ENCODE measurements at regions not wholly inside any gene's neighbourhood (a gene's known extent, or its start where the extent isn't known, plus 50 kb on each side); places are given as distances from the start of the nearest gene placed in this dataset.

DNA sequence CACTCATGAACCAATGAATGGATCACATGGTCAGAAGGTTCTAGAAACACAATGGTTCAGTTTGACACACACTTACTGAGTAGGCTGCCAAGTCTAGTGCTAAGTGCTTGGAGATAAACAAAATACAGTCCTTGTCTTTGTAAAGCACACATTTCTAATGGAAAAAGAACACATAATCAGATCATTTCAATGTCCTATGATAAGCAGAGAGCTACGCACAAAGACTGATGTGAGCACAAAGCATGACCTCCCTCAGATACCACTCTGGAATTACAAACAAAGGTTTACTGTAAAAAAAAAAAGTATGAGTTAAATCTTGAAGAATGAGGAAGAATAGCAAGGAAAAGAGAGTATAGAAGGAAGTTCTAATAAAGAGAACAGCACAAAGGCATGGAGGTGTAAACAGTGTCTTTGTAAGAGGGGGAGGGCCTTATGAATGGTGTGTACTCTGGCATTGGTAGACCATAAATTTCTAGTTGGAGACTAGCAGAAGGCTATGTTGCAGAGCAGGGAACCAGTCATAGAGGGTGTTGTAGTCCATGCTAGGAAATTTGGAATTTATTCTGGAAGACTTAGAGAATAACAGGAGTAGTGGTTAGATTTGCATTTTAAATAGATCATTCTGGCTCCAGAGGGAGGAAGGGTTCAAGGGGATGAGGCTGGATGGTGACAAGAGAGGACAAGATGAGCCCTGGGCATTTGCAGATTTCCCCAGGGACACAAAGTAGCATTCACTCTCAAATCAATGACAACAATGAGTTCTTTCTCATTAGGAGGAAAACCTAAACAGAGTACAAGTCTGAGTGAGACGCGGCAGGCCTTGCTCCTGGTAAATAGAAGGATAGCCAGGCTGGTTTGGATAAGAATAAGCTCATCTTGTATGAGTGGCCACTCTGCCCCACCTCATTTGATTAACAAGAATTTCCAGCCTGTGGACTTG, 468.0 kb downstream of the TOX3 start:
- no peaks in the 10 kb centered on the region for H3K27me3 ChIP-seq (ENCODE audit: insufficient read depth)
- peak overlapping the region; percentile 74 for H2AFZ ChIP-seq
- no peak overlapping the region for H3K4me3 ChIP-seq
- H3F3A ChIP-seq (replicated peaks; ENCODE audit: low read depth) = no peaks in the 10 kb centered on the region
- Mint-ChIP-seq H3K9me3 (no peaks in the 10 kb centered on the region), H3K27ac (no peak overlapping the region), H3K4me3 (no peak overlapping the region), H3K36me3 (ENCODE audit: low read depth) (no peaks in the 10 kb centered on the region), H3K4me1 (0 out of 3 replicates have a peak, but pooled peaks cover 2% of the 10 kb centered on the region), H3K27me3 (ENCODE audit: insufficient read depth, low read depth, poor library complexity) (no peaks in the 10 kb centered on the region)
- no peak overlapping the region for H3K4me2 ChIP-seq
- DNase-seq (ENCODE audit: low spot score) (no peak), ATAC-seq (no peak)
- H3K79me2 ChIP-seq (replicated peaks; ENCODE audit: insufficient read depth) = no peaks in the 10 kb centered on the region
- no peaks in the 10 kb centered on the region for H4K20me1 ChIP-seq (replicated peaks; ENCODE audit: insufficient read depth)
- no peak overlapping the region for H3K27ac ChIP-seq (ENCODE audit: low read depth)
- H3K4me1 ChIP-seq (ENCODE audit: insufficient read depth) = no peaks in the 10 kb centered on the region
- TF ChIP-seq, protein P1, sequence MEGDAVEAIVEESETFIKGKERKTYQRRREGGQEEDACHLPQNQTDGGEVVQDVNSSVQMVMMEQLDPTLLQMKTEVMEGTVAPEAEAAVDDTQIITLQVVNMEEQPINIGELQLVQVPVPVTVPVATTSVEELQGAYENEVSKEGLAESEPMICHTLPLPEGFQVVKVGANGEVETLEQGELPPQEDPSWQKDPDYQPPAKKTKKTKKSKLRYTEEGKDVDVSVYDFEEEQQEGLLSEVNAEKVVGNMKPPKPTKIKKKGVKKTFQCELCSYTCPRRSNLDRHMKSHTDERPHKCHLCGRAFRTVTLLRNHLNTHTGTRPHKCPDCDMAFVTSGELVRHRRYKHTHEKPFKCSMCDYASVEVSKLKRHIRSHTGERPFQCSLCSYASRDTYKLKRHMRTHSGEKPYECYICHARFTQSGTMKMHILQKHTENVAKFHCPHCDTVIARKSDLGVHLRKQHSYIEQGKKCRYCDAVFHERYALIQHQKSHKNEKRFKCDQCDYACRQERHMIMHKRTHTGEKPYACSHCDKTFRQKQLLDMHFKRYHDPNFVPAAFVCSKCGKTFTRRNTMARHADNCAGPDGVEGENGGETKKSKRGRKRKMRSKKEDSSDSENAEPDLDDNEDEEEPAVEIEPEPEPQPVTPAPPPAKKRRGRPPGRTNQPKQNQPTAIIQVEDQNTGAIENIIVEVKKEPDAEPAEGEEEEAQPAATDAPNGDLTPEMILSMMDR (conservative IDR thresholded peaks at IDR 0.05; ENCODE audit: low read depth in 2 of 2) = no peak
- no peak for TF ChIP-seq CREB1 (CRISPR knock-in tag; IDR thresholded peaks at IDR 0.05; ENCODE audit: low read depth)
- no peak for TF ChIP-seq ZNF331 (CRISPR knock-in tag; IDR thresholded peaks at IDR 0.05; ENCODE audit: low read depth)
- TF ChIP-seq POLR2AphosphoS5 (IDR thresholded peaks at IDR 0.05; ENCODE audit: low read depth) = no peak
- TF ChIP-seq JUNB (IDR thresholded peaks at IDR 0.05; ENCODE audit: unreplicated experiment) = no peak
- TF ChIP-seq, protein P2, sequence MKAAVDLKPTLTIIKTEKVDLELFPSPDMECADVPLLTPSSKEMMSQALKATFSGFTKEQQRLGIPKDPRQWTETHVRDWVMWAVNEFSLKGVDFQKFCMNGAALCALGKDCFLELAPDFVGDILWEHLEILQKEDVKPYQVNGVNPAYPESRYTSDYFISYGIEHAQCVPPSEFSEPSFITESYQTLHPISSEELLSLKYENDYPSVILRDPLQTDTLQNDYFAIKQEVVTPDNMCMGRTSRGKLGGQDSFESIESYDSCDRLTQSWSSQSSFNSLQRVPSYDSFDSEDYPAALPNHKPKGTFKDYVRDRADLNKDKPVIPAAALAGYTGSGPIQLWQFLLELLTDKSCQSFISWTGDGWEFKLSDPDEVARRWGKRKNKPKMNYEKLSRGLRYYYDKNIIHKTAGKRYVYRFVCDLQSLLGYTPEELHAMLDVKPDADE (IDR thresholded peaks at IDR 0.05) = no peak
- TF ChIP-seq, protein P3, sequence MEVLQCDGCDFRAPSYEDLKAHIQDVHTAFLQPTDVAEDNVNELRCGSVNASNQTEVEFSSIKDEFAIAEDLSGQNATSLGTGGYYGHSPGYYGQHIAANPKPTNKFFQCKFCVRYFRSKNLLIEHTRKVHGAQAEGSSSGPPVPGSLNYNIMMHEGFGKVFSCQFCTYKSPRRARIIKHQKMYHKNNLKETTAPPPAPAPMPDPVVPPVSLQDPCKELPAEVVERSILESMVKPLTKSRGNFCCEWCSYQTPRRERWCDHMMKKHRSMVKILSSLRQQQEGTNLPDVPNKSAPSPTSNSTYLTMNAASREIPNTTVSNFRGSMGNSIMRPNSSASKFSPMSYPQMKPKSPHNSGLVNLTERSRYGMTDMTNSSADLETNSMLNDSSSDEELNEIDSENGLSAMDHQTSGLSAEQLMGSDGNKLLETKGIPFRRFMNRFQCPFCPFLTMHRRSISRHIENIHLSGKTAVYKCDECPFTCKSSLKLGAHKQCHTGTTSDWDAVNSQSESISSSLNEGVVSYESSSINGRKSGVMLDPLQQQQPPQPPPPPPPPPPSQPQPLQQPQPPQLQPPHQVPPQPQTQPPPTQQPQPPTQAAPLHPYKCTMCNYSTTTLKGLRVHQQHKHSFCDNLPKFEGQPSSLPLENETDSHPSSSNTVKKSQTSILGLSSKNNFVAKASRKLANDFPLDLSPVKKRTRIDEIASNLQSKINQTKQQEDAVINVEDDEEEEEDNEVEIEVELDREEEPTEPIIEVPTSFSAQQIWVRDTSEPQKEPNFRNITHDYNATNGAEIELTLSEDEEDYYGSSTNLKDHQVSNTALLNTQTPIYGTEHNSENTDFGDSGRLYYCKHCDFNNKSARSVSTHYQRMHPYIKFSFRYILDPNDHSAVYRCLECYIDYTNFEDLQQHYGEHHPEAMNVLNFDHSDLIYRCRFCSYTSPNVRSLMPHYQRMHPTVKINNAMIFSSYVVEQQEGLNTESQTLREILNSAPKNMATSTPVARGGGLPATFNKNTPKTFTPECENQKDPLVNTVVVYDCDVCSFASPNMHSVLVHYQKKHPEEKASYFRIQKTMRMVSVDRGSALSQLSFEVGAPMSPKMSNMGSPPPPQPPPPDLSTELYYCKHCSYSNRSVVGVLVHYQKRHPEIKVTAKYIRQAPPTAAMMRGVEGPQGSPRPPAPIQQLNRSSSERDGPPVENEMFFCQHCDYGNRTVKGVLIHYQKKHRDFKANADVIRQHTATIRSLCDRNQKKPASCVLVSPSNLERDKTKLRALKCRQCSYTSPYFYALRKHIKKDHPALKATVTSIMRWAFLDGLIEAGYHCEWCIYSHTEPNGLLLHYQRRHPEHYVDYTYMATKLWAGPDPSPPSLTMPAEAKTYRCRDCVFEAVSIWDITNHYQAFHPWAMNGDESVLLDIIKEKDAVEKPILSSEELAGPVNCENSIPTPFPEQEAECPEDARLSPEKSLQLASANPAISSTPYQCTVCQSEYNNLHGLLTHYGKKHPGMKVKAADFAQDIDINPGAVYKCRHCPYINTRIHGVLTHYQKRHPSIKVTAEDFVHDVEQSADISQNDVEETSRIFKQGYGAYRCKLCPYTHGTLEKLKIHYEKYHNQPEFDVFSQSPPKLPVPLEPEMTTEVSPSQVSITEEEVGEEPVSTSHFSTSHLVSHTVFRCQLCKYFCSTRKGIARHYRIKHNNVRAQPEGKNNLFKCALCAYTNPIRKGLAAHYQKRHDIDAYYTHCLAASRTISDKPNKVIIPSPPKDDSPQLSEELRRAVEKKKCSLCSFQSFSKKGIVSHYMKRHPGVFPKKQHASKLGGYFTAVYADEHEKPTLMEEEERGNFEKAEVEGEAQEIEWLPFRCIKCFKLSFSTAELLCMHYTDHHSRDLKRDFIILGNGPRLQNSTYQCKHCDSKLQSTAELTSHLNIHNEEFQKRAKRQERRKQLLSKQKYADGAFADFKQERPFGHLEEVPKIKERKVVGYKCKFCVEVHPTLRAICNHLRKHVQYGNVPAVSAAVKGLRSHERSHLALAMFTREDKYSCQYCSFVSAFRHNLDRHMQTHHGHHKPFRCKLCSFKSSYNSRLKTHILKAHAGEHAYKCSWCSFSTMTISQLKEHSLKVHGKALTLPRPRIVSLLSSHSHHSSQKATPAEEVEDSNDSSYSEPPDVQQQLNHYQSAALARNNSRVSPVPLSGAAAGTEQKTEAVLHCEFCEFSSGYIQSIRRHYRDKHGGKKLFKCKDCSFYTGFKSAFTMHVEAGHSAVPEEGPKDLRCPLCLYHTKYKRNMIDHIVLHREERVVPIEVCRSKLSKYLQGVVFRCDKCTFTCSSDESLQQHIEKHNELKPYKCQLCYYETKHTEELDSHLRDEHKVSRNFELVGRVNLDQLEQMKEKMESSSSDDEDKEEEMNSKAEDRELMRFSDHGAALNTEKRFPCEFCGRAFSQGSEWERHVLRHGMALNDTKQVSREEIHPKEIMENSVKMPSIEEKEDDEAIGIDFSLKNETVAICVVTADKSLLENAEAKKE (CRISPR knock-in tag; IDR thresholded peaks at IDR 0.05) = no peak
- TF ChIP-seq ZNF114 (CRISPR knock-in tag; IDR thresholded peaks at IDR 0.05) = no peak
- TF ChIP-seq EZH2 (IDR thresholded peaks at IDR 0.05; ENCODE audit: low read depth, unreplicated experiment) = no peak
- no peak for TF ChIP-seq EZH2phosphoT487 (IDR thresholded peaks at IDR 0.05; ENCODE audit: unreplicated experiment)
- TF ChIP-seq, protein P4, sequence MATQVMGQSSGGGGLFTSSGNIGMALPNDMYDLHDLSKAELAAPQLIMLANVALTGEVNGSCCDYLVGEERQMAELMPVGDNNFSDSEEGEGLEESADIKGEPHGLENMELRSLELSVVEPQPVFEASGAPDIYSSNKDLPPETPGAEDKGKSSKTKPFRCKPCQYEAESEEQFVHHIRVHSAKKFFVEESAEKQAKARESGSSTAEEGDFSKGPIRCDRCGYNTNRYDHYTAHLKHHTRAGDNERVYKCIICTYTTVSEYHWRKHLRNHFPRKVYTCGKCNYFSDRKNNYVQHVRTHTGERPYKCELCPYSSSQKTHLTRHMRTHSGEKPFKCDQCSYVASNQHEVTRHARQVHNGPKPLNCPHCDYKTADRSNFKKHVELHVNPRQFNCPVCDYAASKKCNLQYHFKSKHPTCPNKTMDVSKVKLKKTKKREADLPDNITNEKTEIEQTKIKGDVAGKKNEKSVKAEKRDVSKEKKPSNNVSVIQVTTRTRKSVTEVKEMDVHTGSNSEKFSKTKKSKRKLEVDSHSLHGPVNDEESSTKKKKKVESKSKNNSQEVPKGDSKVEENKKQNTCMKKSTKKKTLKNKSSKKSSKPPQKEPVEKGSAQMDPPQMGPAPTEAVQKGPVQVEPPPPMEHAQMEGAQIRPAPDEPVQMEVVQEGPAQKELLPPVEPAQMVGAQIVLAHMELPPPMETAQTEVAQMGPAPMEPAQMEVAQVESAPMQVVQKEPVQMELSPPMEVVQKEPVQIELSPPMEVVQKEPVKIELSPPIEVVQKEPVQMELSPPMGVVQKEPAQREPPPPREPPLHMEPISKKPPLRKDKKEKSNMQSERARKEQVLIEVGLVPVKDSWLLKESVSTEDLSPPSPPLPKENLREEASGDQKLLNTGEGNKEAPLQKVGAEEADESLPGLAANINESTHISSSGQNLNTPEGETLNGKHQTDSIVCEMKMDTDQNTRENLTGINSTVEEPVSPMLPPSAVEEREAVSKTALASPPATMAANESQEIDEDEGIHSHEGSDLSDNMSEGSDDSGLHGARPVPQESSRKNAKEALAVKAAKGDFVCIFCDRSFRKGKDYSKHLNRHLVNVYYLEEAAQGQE (IDR thresholded peaks at IDR 0.05; ENCODE audit: unreplicated experiment) = no peak
- no peak for TF ChIP-seq STAT1 (IDR thresholded peaks at IDR 0.05; ENCODE audit: unreplicated experiment)
- no peak for TF ChIP-seq NANOG (IDR thresholded peaks at IDR 0.05; ENCODE audit: borderline replicate concordance)
- H3K36me3 ChIP-seq (ENCODE audit: insufficient read depth) = no peaks in the 10 kb centered on the region
- H3K9me2 ChIP-seq (ENCODE audit: insufficient read depth) = peaks cover 14% of the 10 kb centered on the region; the same call in 1 of the 2 replicates
